Upper lobe of left lung (tissue), 6 donors: ENCODE measurements at regions not wholly inside any gene's neighbourhood (a gene's known extent, or its start where the extent isn't known, plus 50 kb on each side); places are given as distances from the start of the nearest gene placed in this dataset.

Source experiments
- ATAC-seq, 2 donors: fragments of 200-7000 bp; cut with Tn5 transposase; one replicate each; pipeline ENCODE4 v1.9.1; 2022; ENCODE audit warnings: mild to moderate bottlenecking in 2 of 2, moderate library complexity in 2 of 2; ENCODE audit not compliant: low FRiP score in 2 of 2
- DNase-seq, 2 donors: peaks; one replicate each; pipeline ENCODE4 v3.0.0-alpha.2; 2019 to 2020
- H3K27ac ChIP-seq, 4 donors: fragments of 200-600 bp; sonication (generic); one replicate each; pipeline ENCODE4 v1.5.1; 2016 to 2019
- H3K27me3 ChIP-seq, 4 donors: fragments of 200-600 bp; sonication (generic); one replicate each; pipeline ENCODE4 v1.5.1; 2017 to 2019
- H3K36me3 ChIP-seq, 4 donors: fragments of 200-600 bp; sonication (generic); one replicate each; pipeline ENCODE4 v1.5.1; 2016 to 2019
- H3K4me1 ChIP-seq, 4 donors: fragments of 200-600 bp; sonication (generic); one replicate each; pipeline ENCODE4 v1.5.1; 2018 to 2019
- H3K4me3 ChIP-seq, 4 donors: fragments of 200-600 bp; sonication (generic); one replicate each; pipeline ENCODE4 v1.5.1; 2017 to 2019; ENCODE audit warnings: mild to moderate bottlenecking in 2 of 4, moderate library complexity in 1 of 4
- H3K9me3 ChIP-seq, 4 donors: fragments of 200-600 bp; sonication (generic); one replicate each; pipeline ENCODE4 v1.5.1; 2018 to 2019
- CTCF ChIP-seq, 6 experiments: fragments of 450-650 bp in 4 of 6; fragments of 200-600 bp in 2 of 6; sonication (generic) in 2 of 6; IDR thresholded peaks; one replicate each; pipeline ENCODE4 v1.5.1; 2016 to 2019; ENCODE audit warnings: antibody characterized with exemption in 6 of 6
- EP300 ChIP-seq, 4 donors: sonication (generic); formaldehyde crosslinking; IDR thresholded peaks; one replicate each; pipeline ENCODE4 v1.5.1; 2017; ENCODE audit warnings: antibody characterized with exemption in 4 of 4, control low read depth in 2 of 4
- POLR2A ChIP-seq, 4 donors: fragments of 450-650 bp; IDR thresholded peaks; one replicate each; pipeline ENCODE4 v1.5.1; 2016 to 2017; ENCODE audit warnings: antibody characterized with exemption in 4 of 4, mild to moderate bottlenecking in 2 of 4
- POLR2AphosphoS5 ChIP-seq, 2 donors: sonication (generic); formaldehyde crosslinking; IDR thresholded peaks; one replicate each; pipeline ENCODE4 v1.5.1; 2017; ENCODE audit warnings: antibody characterized with exemption in 2 of 2
- WGBS, 2 donors: methylation state at CpG; one replicate each; pipeline ENCODE4 v1.1.5; 2017 to 2018; 5-methylcytosine and 5-hydroxymethylcytosine counted together
- donor health status: DM: no; HTN: no; CAD: no; lungs with moderate emphysema.
- donor health status: DM: no; HTN: yes; CAD: no; lungs with severe emphysema.

GRCh38 chr14:104427131-104427851 is 152.3 kb upstream of the C14orf180 start:
- H3K4me3 ChIP-seq: no peak overlapping the region
- WGBS, 2 donors: 81 to 84% methylated on average over 17 to 19 of the region's 21 CpGs
- H3K4me1 ChIP-seq: peaks cover 0 to 9% (median 2%) of the 10 kb centered on the region in 4 donors
- H3K27ac ChIP-seq: no peak overlapping the region
- DNase-seq: peak in 1 of 2 donors; percentile 60
- H3K36me3 ChIP-seq: no peaks in the 10 kb centered on the region
- no peaks in the 10 kb centered on the region for H3K9me3 ChIP-seq
- ATAC-seq: no peak
- no peak for TF ChIP-seq POLR2A (IDR thresholded peaks at IDR 0.05)
- no peaks in the 10 kb centered on the region for H3K27me3 ChIP-seq

GRCh38 chr14:104428333-104428851 is 151.2 kb upstream of the C14orf180 start:
- no peak for TF ChIP-seq CTCF (IDR thresholded peaks at IDR 0.05)
- TF ChIP-seq EP300 (IDR thresholded peaks at IDR 0.05): no peak
- TF ChIP-seq POLR2AphosphoS5 (IDR thresholded peaks at IDR 0.05): no peak
- TF ChIP-seq POLR2A (IDR thresholded peaks at IDR 0.05): no peak
- H3K27ac ChIP-seq: no peak overlapping the region
- peak; percentile 18 to 46 for DNase-seq
- 61 to 63% methylated on average over 9 to 14 of the region's 14 CpGs for WGBS, 2 donors
- H3K36me3 ChIP-seq: no peaks in the 10 kb centered on the region
- H3K4me1 ChIP-seq: peaks cover 0 to 9% (median 2%) of the 10 kb centered on the region in 4 donors
- no peaks in the 10 kb centered on the region for H3K27me3 ChIP-seq
- no peaks in the 10 kb centered on the region for H3K9me3 ChIP-seq
- no peak overlapping the region for H3K4me3 ChIP-seq
- no peak for ATAC-seq

- no peak for ATAC-seq
- H3K36me3 ChIP-seq: no peaks in the 10 kb centered on the region
- peaks cover 0 to 9% (median 2%) of the 10 kb centered on the region in 4 donors for H3K4me1 ChIP-seq
- H3K27ac ChIP-seq: no peak overlapping the region
- DNase-seq: no peak
- no peaks in the 10 kb centered on the region for H3K27me3 ChIP-seq
- whole genome bisulfite sequencing, 2 donors: 52 to 57% methylated on average over 5 to 9 of the region's 9 CpGs
- H3K9me3 ChIP-seq: no peaks in the 10 kb centered on the region
- TF ChIP-seq CTCF (IDR thresholded peaks at IDR 0.05): no peak
- no peak for TF ChIP-seq POLR2A (IDR thresholded peaks at IDR 0.05)
- TF ChIP-seq EP300 (IDR thresholded peaks at IDR 0.05): no peak
- no peak for TF ChIP-seq POLR2AphosphoS5 (IDR thresholded peaks at IDR 0.05)
- H3K4me3 ChIP-seq: no peak overlapping the region
These were observed 150.7 kb upstream of the C14orf180 start for GRCh38 chr14:104428860-104429259.

- TF ChIP-seq POLR2A (IDR thresholded peaks at IDR 0.05) (no peak), EP300 (IDR thresholded peaks at IDR 0.05) (no peak), CTCF (IDR thresholded peaks at IDR 0.05) (no peak), POLR2AphosphoS5 (IDR thresholded peaks at IDR 0.05) (no peak)
- no peaks in the 10 kb centered on the region for H3K9me3 ChIP-seq
- no peak overlapping the region for H3K4me3 ChIP-seq
- no peak overlapping the region for H3K27ac ChIP-seq
- ATAC-seq (no peak), DNase-seq (peak in 1 of 2 donors; percentile 56)
- WGBS, 2 donors: 57% methylated on average over 19 to 26 of the region's 30 CpGs
- peaks cover 0 to 8% (median under 1%) of the 10 kb centered on the region in 4 donors for H3K4me1 ChIP-seq
- H3K27me3 ChIP-seq: no peaks in the 10 kb centered on the region
- no peaks in the 10 kb centered on the region for H3K36me3 ChIP-seq
These were observed 150.2 kb upstream of the C14orf180 start for GRCh38 chr14:104429291-104429861.

- H3K4me3 ChIP-seq: no peak overlapping the region
- 86 to 87% methylated on average over 12 to 13 of the region's 15 CpGs for WGBS, 2 donors
- H3K27ac ChIP-seq: no peak overlapping the region
- no peak for TF ChIP-seq POLR2AphosphoS5 (IDR thresholded peaks at IDR 0.05)
- no peak for TF ChIP-seq POLR2A (IDR thresholded peaks at IDR 0.05)
- TF ChIP-seq EP300 (IDR thresholded peaks at IDR 0.05): no peak
- TF ChIP-seq CTCF (IDR thresholded peaks at IDR 0.05): no peak
- no peaks in the 10 kb centered on the region for H3K36me3 ChIP-seq
- DNase-seq (peak in 1 of 2 donors; percentile 43), ATAC-seq (no peak)
- no peaks in the 10 kb centered on the region for H3K9me3 ChIP-seq
- H3K4me1 ChIP-seq: peaks cover 6 to 10% (median 8%) of the 10 kb centered on the region in 4 donors
- H3K27me3 ChIP-seq: no peaks in the 10 kb centered on the region
These were observed 148.1 kb upstream of the C14orf180 start for GRCh38 chr14:104431351-104431928.
